Fibroblast of skin of right quadriceps (primary cell): ENCODE measurements at regions not wholly inside any gene's neighbourhood (a gene's known extent, or its start where the extent isn't known, plus 50 kb on each side); places are given as distances from the start of the nearest gene placed in this dataset.
"Not testable (repeated sequence)": the region's sequence is repeated elsewhere in the genome, so short reads cannot be mapped to it uniquely, and the experiment has no call there.

Source experiments
- DNase-seq: peaks from one replicate; pipeline ENCODE4 v3.0.0-alpha.2; 2013

DNA sequence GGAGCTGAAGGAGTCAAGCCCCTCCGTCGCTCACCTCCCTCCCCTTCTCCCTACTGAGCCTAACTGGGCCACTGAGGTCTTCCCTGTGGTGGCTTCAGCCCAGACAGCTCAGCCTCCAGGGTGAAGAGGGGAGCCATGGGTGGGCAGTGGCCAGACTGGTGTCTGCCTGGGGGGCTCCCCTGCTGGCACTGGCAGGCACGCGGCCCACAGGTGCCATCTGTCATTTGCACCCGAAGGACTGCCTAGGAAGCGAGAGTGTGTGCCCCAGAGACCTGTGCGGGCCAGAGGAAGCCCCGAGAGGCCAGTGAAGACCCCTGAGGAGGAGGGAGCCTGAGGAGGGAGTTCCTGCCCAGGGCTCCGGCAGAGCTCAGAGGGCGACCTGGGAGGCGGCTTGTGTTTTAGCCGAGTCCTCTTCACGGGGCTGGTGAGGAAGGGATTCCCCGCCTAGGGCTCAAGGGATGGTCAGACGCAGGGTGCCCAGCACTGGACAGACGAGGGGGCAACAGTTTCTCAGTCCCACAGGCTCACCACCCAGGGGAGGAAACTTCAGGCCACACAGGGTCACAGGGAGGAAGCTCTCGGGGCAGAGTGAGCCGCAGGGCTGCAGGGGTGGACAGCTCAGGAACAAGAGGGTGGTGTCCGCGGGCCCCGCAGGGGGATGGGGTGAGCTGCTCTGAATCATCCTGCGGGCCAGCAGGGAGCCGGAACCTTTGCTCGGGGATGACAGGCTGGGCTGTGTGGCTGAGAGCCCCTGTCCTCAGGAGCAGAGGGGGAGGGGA lies 76.2 kb upstream of the PPP2R2D start:
- DNase-seq: no peak

DNA sequence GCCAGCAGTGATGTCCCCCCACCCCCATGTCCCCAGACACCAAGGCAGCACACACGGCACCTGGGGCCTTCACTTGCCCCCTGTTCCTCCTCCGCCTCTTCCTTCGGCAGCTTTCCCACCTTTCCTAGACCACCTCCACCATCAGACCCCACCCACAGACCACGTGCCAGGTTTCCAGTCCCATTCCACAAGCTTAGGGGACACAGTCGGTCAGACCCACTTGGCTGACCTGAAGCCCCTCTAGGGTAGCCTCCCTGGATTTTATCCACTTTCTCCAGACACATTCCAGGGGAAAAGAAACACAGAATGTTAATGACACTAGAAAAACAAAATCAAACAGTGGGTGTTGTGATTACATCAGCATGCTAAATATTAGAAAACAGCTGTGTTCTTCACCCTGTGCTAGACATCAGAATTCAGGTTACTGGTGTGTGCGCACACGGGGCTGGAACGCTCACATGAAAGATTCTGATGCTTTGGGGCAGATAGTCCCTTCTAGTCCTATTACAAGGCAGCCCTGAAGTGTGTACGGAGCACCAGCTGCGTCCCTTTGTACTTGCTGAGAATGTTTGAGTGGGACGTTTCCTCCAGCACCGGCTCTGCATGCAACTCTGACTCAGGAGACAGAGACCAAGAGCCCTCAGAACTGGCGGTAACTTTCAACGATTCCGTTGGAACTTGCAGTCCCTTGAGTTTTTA lies 75.5 kb upstream of the PPP2R2D start:
- DNase-seq: no peak

DNA sequence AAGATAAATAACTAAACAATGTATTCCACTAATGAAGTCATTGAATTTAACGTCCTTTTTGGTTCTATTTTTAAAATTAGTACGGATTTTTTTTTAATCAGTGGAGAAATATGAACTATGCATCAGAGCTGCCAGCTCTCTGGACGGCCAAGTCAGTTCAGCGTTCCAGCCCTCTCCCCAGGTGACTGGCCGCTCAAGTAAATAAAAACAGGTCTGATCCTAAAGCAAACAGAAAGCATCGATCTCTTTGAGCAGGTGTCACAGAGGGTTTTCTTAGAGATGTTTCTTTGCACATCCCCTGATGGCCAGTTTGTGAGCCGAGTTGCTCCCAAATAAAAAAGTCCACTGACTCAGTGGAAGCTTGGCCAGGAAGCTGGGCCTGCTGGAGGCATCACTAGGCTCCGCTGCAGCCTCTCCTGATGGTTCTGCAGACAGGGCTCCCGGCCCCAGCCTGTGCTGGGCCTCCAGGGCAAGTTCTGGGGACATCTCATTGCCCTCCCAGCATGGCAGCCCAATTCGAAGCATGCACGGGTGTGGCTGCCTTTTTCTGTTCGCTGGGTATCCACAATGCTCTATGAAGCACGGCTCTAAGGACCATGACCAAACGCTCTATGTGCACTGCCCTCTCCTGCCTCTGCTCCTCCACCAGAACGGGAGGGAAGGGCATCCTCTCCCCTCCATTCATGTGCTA lies 74.7 kb upstream of the PPP2R2D start:
- DNase-seq: no peak

DNA sequence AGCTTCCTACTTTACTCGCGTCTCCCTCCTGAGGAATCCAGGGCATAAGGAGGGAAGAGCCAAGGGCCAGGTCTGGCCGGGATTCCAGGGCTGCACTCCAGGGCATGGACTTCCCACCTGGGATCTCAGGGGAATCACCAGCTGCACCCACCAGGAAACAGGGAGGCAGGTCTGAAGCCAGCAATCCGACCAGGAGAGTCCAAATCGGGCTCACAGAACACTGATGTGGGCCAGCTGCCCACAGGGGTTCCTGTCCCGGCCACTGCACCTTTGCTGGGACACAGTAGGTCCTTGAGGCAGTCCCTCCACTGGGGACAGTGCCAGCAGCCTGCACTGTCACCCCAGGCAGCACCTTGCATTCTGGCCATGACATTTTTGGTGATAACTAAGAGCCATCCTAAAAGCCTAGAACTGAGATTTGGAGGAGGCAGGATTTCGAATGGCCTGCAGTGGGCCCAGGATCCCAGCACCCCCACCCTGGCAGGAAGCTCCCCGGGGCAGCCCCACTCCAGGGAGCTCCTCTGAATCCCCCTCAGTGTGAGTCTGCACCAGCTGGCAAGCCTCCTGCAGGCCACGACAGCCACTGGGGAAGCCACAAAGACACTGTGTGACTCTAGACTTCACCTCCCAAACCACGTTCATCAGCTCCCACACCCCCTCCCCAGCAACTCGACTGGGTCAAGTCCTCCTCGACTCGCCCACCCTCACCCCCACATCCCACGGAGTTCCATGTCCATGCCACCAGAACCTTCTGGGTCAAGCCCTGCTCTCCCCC lies 71.5 kb upstream of the PPP2R2D start:
- no peak for DNase-seq

DNA sequence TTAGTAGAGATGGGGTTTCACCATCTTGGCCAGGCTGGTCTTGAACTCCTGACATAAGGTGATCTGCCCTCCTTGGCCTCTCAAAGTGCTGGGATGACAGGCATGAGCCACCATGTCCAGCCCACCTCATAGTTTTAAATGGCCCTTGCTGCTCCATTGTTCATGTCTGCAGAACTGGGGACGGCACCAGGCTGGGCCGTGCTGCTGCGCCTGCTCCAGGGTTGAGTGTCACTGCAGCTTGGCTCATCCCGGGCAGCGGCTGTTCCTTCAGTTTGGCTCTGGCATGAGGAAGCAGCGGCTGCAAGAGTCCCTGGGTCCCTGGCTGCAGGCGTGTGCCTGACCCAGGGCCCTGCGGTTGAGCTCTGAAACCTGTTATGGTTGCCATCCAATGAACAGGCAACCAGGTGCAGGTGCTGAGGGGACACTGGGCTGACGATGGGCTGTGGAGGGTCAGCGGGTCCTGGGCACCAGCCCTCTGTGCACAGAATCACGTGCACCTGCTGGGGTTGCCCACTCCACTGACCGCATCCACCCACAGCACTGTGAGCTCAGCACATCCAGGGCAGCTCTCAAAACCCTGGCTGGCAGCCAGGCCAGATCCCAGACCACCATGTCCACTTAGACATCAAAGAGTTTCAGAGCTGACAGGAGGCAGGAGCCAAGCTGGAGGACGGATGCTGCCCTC lies 70.2 kb upstream of the PPP2R2D start:
- DNase-seq: no peak

DNA sequence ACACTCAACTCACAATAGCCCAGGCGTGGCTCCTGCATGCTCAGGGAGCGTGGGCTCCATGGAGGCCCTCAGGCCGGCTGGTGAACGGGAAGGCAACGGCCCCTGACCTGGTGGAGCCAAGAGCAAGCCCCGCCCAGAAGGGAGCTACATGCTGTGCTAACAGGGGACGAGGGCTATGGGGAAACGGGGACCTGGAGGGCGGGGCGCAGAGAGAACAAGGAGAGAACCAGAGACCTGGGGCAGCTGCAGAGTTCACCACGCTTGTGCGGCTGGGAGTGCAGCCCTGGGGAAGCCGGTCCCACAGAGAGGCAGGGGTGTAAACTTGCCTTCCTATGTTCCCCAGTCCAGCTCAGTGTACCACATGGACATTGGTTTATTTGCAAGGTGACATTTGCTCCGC lies 69.2 kb upstream of the PPP2R2D start:
- no peak for DNase-seq

DNA sequence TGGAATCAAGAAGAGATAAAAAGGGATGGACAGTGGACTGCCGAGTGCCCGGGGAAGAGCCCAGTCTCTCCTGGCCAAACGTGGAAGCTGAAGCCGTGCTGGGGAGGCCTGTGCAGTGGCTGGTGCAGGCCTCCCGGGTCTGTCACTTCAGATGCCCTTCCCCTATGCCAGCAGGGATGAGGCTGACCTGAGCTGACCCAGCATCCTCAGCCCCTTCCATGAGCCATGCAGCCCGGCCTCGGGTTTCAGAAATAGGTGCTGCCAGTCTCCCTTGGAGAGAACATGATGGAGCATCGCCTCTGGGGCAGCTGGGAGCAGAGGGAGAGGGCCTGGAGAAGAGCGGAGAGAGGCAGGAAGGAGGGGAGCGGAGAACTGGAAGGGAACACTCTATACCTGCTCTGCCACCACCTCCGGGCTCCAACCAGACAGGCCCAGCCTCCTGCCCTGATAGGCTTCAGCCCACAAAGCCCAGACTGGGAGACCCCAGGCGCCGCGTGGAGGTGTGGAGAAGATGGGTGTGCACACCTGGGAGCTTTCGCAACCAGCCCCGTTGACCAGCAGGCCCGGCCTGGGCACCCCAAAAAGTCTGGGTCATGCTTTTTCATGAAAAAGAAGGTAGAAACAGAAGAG lies 68.6 kb upstream of the PPP2R2D start:
- no peak for DNase-seq

DNA sequence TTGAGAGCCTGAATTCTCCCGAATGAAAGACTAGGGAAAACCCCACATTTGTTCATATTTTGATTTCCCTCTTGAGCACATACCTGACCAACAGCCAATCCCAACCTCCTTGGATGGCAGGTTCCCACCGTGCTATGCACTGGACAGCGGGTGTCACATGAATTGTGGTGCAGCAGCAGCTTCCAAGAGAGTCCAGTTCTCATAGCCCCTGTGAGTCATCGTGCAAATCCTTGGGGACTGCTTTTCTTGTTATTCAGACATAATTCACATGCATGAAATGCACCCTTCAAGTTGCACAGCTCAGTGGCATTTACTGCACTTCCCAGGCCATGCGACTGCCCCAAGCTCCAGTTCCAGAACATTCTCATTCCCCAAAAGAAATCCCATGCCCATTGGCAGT lies 67.8 kb upstream of the PPP2R2D start:
- no peak for DNase-seq

DNA sequence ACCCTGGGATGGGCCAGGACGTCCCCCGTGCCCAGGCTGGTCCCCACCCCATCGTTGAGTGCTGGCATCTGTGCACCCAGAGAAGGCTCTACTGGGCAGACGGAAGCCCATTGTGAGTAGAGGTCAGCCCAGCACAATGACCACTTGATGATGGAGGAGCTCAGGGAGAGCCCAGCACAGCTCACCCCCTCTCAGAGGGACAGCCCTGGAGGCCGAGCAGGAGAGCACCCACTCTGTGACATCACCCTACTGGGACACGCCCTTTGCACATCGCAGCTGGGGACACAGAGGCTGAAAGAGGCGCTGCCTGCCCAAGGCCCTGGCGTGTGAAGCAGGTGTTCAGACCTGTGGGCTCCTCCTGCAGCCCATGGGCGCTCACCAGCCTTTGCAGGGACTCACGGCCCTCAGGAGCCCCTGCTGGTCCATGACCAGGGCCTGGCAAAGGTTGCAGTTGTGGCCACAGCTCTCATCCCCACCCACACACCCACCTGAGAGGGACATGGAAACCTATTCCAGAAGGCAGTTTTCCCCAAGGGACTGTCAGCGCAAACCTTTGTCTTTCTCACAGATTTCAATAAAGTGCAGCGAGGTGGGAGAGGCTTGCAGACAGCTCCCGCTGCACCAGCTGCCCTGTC lies 67.2 kb upstream of the PPP2R2D start:
- no peak for DNase-seq

DNA sequence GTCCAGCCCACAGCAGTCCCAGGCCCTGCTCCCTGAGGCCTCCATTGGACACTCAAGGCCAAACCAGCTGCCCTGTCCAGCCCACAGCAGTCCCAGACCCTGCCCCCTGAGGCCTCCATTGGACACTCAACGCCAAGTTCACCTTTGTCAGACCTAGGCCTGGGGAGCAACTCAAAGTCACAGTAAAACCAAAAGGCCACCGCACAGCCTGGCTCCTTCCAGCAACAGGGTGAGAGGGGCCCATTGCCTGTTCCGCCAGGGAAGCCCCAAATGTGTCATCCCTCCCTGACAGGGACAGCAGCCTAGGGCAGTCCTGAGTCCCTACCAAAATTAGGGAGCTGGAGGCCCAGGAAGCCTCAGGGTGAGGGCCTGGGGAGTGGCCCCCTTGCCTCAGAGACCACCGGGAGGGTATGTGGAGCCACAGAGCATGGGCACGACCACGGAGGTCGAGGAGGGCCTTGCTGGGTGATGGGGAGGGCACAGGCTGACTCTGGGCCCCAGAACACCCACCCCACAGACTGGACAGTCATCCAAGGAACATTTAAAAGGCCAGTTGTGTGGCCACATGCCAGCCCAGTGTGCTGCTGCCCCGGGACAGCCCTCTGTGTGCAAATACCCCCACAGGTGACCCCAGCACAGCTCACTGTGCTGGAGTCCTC lies 66.5 kb upstream of the PPP2R2D start:
- DNase-seq: no peak

DNA sequence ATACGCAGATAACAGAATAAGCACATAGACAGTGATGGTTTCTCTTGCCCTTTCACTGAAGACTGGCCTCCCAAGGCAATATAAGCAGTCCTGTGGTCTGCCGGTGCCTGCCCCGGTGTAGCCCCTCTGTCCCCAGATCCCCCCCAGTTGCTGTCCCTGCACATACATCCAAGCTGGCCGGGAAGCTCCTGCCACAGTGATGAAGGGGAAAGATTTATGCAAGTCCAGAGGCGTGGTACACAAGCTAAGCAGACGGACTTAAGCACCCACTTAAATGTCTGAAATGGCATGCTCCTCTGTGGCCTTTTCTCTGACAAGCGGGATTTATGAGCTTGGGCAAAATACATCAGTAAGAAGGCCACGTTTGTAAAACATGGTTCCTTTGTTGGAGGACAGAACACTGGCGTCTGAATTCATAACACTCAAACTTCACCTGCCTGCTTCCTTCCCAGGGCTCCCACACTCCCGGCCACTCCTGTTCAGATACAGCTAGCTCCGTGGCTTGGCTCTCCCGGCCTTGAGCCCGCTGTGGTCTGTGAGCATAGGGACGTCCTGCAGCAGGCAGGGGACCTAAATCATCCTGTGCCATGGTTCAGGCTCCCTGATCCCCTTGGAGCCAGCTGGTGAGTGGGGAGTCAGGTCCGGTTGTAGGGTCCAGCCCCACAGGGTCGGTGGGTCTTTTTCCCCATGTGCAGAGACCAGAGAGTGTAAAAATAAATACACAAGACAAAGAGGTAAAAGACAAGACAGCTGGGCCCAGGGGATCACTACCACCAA lies 61.7 kb upstream of the PPP2R2D start:
- no peak for DNase-seq

DNA sequence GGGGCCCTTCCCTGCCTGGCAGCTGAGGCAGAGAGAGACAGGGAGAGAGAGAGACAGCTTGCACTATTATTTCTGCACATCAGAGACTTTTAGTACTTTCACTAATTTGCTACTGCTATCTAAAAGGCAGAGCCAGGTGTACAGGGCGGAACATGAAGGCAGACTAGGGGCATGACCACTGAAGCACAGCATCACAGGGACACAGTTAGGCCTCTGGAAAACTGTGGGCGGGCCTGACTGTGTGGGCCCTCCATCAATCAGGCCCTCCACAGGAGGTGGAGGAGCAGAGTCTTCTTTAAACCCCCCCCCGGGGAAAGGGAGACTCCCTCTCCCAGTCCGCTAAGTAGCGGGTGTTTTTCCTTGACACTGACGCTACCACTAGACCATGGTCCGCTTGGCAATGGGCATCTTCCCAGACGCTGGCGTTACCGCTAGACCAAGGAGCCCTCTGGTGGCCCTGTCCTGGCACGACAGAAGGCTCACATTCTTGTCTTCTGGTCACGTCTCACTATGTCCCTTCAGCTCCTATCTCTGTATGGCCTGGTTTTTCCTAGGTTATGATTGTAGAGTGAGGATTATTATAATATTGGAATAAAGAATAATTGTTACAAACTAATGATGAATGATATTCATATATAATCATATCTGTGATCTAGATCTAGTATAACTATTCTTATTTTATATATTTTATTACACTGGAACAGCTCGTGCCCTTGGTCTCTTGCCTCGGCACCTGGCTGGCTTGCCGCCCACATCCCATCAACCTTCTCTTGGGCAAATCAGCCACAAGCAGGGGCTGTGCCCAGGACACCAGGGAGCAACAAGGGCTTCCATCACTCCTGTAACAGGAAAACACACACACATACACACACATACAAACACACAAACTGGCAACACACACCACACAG lies 60.7 kb upstream of the PPP2R2D start:
- DNase-seq: not testable (repeated sequence)

DNA sequence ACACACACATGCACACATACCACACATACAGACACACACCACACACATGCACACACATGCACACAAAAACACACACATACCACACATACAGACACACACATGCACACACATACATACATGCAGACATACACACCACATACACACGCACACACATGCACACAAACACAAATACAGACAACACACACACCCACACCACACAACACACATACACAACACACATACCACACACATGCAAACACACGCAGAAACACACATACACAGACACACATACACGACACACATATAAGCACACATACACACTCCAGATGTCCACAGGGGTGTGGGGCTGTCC lies 60.1 kb upstream of the PPP2R2D start:
- DNase-seq: no peak

DNA sequence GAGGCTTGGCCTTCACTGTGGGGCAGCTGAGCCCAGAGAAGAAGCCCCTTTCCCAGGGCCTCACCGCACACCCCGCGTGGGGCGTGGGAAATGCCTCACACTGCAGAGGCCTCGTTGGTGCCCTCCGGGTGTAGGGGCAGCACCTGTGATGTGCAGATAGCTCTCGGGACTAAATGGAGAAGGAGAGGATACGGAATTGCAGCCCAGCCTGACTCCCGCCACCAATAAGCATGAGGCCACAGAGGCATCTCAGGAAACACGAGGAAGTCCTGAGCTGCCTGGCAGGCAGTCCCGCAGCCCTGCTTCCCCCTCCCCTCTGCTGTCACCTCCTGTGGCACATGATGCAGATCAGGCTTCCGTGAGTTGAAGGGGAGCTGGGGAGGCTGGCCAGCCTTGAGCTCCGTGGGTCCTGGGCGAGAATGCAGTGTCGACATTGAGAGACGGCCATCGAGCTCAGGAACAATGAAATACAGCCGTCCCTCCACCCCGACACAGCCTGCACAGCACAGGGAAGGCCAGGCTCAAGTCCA lies 59.6 kb upstream of the PPP2R2D start:
- DNase-seq: no peak

DNA sequence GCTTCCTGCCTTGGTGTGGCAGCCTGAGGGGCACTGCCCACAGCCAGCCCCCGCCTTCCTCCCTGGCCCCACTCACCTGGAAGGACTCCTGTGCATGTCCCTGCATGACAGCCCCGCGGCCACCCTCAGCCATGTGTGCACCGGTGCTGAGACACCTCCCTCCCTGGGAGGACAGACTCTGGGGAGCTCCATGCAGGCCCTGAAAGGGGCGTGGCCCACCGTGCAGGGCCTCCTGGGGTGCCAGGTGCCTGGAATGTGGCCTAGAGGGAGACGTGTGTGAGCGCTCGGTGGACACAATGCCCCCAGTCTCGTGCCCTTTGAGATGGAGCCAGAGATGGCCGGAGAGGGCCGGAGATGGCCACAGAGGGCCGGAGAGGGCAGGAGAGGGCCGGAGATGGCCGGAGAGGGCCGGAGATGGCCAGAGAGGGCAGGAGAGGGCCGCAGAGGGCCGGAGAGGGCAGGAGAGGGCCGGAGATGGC lies 59.1 kb upstream of the PPP2R2D start:
- DNase-seq: no peak

DNA sequence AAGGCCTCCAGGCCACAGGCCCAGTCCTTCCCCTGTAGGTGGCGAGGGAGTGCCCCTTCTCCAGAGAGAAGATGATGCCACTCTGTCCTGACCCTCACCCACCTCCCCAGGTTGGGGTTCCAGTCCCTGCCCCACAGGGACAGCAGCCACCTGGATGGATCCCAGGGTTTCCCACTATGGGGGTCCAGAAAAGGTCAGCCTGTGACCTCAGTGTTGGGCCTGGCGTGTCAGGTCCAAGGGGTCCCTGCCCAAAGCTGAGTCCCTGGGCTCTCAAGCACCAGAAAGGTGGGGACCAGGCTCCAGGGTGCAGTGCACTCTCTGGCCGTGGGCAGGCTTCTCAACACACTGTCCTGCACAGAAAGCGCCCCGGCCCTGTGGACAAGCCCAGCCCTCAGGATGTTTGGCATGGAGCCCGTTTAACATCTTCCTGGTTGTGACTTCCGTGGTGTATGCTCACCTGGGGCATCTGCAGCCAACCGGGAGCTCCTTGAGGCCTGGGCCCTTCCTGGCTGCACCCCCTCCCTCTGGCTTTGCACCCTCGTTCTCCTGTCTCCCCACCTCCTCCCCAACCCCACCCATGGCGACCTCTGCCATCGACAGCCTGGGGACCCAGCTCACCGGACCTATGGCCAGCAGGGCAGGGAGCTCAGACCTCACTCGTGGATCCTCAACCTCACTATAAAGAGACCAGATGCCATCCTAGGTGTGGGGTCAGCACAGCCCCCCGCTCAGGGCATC lies 58.3 kb upstream of the PPP2R2D start:
- DNase-seq: no peak

DNA sequence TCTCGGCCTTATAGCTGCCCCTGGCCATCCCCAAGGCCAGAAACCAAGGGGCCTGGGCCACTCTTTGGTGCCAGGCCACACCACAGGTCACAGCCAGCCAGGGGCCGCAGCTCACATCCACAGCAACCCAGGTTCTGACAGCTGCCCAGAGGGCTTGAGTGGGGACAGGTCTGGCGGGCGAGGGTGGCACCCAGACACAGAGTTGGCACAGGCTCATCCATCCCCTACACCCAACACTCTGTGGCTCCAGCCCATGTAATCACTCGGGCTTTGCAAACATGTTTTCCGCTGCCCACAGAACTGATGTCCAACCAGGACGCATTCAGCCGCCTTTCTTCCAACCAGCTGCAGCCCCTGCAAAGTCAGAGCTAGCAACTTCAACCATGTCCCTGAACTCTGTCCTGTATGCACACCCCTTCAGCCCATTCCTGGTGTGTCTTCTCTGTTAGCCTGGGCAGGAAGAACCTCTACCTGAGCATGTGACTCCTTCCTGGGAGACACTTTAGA lies 57.7 kb upstream of the PPP2R2D start:
- DNase-seq: no peak

DNA sequence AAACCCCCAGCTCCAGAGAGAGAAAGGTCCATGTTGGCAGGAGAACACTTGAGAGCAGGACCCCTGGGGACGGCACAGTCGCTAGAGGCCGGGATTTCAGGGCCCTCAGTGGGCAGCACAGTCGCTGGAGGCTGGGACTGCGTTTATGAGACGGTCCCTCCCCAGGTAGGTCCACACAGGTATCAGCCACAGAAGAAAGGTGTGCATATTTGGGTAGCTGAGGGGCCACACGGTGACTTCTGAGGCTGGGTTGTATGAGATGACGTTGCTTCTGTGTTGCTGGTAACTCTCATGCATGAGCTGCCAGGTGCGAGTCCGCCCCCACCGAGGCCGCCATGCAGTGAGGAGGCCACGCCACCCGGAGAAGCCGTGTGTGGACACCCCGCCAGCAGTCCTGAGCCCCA lies 56.9 kb upstream of the PPP2R2D start:
- DNase-seq: no peak
